GM19035 (cell line): ENCODE measurements at regions not wholly inside any gene's neighbourhood (a gene's known extent, or its start where the extent isn't known, plus 50 kb on each side); places are given as distances from the start of the nearest gene placed in this dataset.
"Not testable (repeated sequence)": the region's sequence is repeated elsewhere in the genome, so short reads cannot be mapped to it uniquely, and the experiment has no call there.

ENCODE experiments used
- ATAC-seq: cut with Tn5 transposase; IDR thresholded peaks from one replicate; pipeline ENCODE4 v1.9.1; 2021; ENCODE audit not compliant: unreplicated experiment

GRCh38 chr10:85105614-85106255 lies 777.3 kb downstream of the CCSER2 start:
- no peak for ATAC-seq

GRCh38 chr10:85111271-85111670 lies 782.9 kb downstream of the CCSER2 start:
- no peak for ATAC-seq

- ATAC-seq, result no peak
Measured at GRCh38 chr10:85124603-85125051, 796.2 kb downstream of the CCSER2 start.

GRCh38 chr10:85137253-85137652 lies 808.9 kb downstream of the CCSER2 start:
- no peak for ATAC-seq

- no peak for ATAC-seq
Measured at GRCh38 chr10:85138046-85138445, 809.7 kb downstream of the CCSER2 start.

- no peak for ATAC-seq
Measured at GRCh38 chr10:85139124-85139523, 810.7 kb downstream of the CCSER2 start.

- not testable (repeated sequence) for ATAC-seq
Measured at GRCh38 chr10:85141520-85141919, 813.1 kb downstream of the CCSER2 start.

GRCh38 chr10:85145966-85146365 lies 817.6 kb downstream of the CCSER2 start:
- ATAC-seq, result no peak

- ATAC-seq, result no peak
Measured at GRCh38 chr10:85147346-85148250, 819.2 kb downstream of the CCSER2 start.

GRCh38 chr10:85148693-85149640 lies 820.6 kb downstream of the CCSER2 start:
- ATAC-seq, result no peak

- ATAC-seq, result no peak
Measured at GRCh38 chr10:85149766-85150165, 821.4 kb downstream of the CCSER2 start.

- ATAC-seq, result no peak
Measured at GRCh38 chr10:85151506-85151905, 823.1 kb downstream of the CCSER2 start.

GRCh38 chr10:85152496-85152895 lies 824.1 kb downstream of the CCSER2 start:
- no peak for ATAC-seq

- ATAC-seq, result no peak
Measured at GRCh38 chr10:85152911-85153310, 824.5 kb downstream of the CCSER2 start.

- no peak for ATAC-seq
Measured at GRCh38 chr10:85157206-85157605, 828.8 kb downstream of the CCSER2 start.

GRCh38 chr10:85168243-85168642 lies 839.9 kb downstream of the CCSER2 start:
- no peak for ATAC-seq

- no peak for ATAC-seq
Measured at GRCh38 chr10:85170026-85170425, 841.6 kb downstream of the CCSER2 start.

- no peak for ATAC-seq
Measured at GRCh38 chr10:85175635-85176034, 847.2 kb downstream of the CCSER2 start.

- no peak for ATAC-seq
Measured at GRCh38 chr10:85177767-85178166, 849.4 kb downstream of the CCSER2 start.

- ATAC-seq, result no peak
Measured at GRCh38 chr10:85187047-85187446, 858.7 kb downstream of the CCSER2 start.
